Non-pigmented ciliary epithelial cell (primary cell): ENCODE measurements at regions not wholly inside any gene's neighbourhood (a gene's known extent, or its start where the extent isn't known, plus 50 kb on each side); places are given as distances from the start of the nearest gene placed in this dataset.
"Not testable (repeated sequence)": the region's sequence is repeated elsewhere in the genome, so short reads cannot be mapped to it uniquely, and the experiment has no call there.

Experiments used
- DNase-seq: peaks from one replicate; pipeline ENCODE4 v3.0.0-alpha.2; 2010; ENCODE audit warnings: low read depth

GRCh38 chr5:99061299-99061698, 132.5 kb upstream of the CHD1 start:
- no peak for DNase-seq

- peak; percentile 32 for DNase-seq
These were observed 131.8 kb upstream of the CHD1 start for GRCh38 chr5:99060306-99061261.

- no peak for DNase-seq
These were observed 130.9 kb upstream of the CHD1 start for GRCh38 chr5:99059685-99060084.

GRCh38 chr5:99058466-99058865, 129.7 kb upstream of the CHD1 start:
- DNase-seq, result no peak

- DNase-seq, result no peak
These were observed 126.2 kb upstream of the CHD1 start for GRCh38 chr5:99054972-99055371.

GRCh38 chr5:99045871-99046270, 117.1 kb upstream of the CHD1 start:
- no peak for DNase-seq

GRCh38 chr5:99043257-99043656, 114.5 kb upstream of the CHD1 start:
- not testable (repeated sequence) for DNase-seq

- no peak for DNase-seq
These were observed 108.9 kb upstream of the CHD1 start for GRCh38 chr5:99037668-99038067.

- DNase-seq, result no peak
These were observed 107.1 kb upstream of the CHD1 start for GRCh38 chr5:99035942-99036341.

GRCh38 chr5:99034336-99034735, 105.5 kb upstream of the CHD1 start:
- no peak for DNase-seq

GRCh38 chr5:99033014-99033900, 104.5 kb upstream of the CHD1 start:
- no peak for DNase-seq

GRCh38 chr5:99032234-99033013, 103.6 kb upstream of the CHD1 start:
- peak; percentile 59 for DNase-seq

- no peak for DNase-seq
These were observed 102.2 kb upstream of the CHD1 start for GRCh38 chr5:99030906-99031440.

GRCh38 chr5:99029172-99029571, 100.4 kb upstream of the CHD1 start:
- DNase-seq, result no peak

GRCh38 chr5:99028170-99028569, 99.4 kb upstream of the CHD1 start:
- not testable (repeated sequence) for DNase-seq

GRCh38 chr5:99025298-99026045, 96.7 kb upstream of the CHD1 start:
- DNase-seq, result no peak

GRCh38 chr5:99023330-99023729, 94.5 kb upstream of the CHD1 start:
- no peak for DNase-seq

GRCh38 chr5:99022250-99022649, 93.4 kb upstream of the CHD1 start:
- no peak for DNase-seq

- DNase-seq, result no peak
These were observed 91.9 kb upstream of the CHD1 start for GRCh38 chr5:99020698-99021048.

- peak; percentile 60 for DNase-seq
These were observed 91.2 kb upstream of the CHD1 start for GRCh38 chr5:99019812-99020697.
